HepG2 (cell line): ENCODE measurements at regions not wholly inside any gene's neighbourhood (a gene's known extent, or its start where the extent isn't known, plus 50 kb on each side); places are given as distances from the start of the nearest gene placed in this dataset.

ENCODE experiments used
- MAX ChIP-seq: IDR thresholded peaks from 2 replicates; pipeline ENCODE4 v1.6.1; 2012; ENCODE audit warnings: inconsistent platforms
- ZBTB40 ChIP-seq, 2 experiments: fragments of 450-650 bp in 1 of 2; sonication (generic) in 1 of 2; formaldehyde crosslinking in 1 of 2; IDR thresholded peaks; 2 replicates each; pipeline versions ENCODE4 v1.6.1 to v1.8.0; 2016 to 2022; ENCODE audit warnings: antibody characterized with exemption in 1 of 2, mild to moderate bottlenecking in 1 of 2, missing genetic modification reagents in 1 of 2

- TF ChIP-seq MAX (no peak), ZBTB40 (IDR thresholded peaks at IDR 0.05) (no peak), ZBTB40 (CRISPR knock-in tag; IDR thresholded peaks at IDR 0.05) (no peak)
Observed at GRCh38 chr10:23568996-23569395, 130.1 kb downstream of the OTUD1 start.
